ENCODE measurements at regions not wholly inside any gene's neighbourhood (a gene's known extent, or its start where the extent isn't known, plus 50 kb on each side); places are given as distances from the start of the nearest gene placed in this dataset.

DNA sequence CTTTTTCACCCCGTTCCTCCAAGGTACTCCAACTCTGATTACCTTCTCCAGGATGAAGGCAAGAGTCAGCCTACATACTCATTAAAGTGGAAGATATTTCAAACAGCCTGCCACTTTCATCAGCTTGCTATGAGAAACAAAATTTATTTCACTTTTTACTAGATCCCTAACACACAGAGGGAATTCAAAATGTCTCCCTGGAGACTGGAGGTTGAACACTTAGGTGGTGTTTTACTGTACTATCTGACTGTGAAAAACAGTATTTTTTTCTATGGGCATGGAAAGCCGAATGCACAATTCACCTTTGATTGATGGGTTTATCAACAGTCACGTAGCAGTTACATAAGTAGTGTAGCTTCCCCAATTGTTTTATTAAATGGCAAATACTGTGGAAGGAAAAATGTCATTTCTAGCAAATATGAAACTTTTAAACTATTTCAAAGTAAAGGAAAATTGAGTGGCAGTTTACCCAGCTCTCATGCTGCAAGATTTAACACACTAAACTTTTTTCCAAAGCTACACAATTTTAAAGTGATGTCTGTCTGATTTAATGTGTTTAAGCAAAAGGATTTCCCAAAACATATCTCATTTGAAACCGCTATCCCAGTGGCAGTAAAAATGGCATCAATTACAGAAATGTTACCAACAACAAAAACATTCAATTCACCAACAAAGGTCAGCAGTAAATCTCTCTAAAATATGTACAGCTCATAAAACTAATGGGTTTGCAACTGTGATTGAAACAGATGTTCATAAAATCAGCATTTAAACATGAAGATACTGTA lies 125.0 kb upstream of the TLE4 start:
- FAIRE-seq (no peak), DNase-seq (ENCODE audit: insufficient read length, low spot score) (no peak)
- TF ChIP-seq, protein P1, sequence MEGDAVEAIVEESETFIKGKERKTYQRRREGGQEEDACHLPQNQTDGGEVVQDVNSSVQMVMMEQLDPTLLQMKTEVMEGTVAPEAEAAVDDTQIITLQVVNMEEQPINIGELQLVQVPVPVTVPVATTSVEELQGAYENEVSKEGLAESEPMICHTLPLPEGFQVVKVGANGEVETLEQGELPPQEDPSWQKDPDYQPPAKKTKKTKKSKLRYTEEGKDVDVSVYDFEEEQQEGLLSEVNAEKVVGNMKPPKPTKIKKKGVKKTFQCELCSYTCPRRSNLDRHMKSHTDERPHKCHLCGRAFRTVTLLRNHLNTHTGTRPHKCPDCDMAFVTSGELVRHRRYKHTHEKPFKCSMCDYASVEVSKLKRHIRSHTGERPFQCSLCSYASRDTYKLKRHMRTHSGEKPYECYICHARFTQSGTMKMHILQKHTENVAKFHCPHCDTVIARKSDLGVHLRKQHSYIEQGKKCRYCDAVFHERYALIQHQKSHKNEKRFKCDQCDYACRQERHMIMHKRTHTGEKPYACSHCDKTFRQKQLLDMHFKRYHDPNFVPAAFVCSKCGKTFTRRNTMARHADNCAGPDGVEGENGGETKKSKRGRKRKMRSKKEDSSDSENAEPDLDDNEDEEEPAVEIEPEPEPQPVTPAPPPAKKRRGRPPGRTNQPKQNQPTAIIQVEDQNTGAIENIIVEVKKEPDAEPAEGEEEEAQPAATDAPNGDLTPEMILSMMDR (IDR thresholded peaks at IDR 0.05; ENCODE audit: insufficient read depth, missing control alignments): no peak

DNA sequence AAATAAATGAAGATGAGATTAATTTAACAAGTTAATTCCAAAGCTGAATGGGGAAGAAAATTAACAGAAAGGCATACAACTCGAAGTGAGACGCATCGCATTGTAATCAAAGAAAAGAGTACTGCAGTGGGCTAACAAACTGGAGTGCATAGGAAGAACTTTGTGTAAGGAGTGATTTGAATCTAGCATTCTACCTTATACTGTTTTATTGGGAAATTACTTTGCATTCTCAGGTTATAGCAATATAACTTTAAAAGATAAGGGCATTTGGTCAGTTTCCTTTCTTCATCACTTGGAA lies 124.5 kb upstream of the TLE4 start:
- FAIRE-seq: no peak
- DNase-seq (ENCODE audit: insufficient read length, low spot score): no peak
- TF ChIP-seq, protein P1 (IDR thresholded peaks at IDR 0.05; ENCODE audit: insufficient read depth, missing control alignments): no peak

DNA sequence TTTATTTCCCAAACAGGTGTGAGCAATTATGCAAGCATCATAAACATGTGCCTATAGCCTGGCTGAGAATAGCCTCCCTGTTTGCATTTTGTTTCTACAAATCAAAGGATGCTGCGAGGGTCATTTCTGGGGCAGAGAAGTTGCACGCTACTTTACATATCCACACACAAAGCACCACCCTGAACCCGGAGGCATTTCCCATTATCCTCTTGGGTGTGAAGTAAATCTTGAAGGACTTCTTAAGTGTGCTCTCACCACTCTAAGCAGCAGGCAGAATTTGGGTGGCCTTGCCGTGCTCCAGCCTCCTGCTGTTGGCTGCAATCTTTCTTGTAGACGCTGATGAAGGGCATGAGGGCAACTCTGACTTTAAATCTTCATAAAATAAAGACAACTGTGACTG lies 124.0 kb upstream of the TLE4 start:
- no peak for FAIRE-seq
- no peak for DNase-seq (ENCODE audit: insufficient read length, low spot score)
- TF ChIP-seq, protein P1 (IDR thresholded peaks at IDR 0.05; ENCODE audit: insufficient read depth, missing control alignments): no peak

DNA sequence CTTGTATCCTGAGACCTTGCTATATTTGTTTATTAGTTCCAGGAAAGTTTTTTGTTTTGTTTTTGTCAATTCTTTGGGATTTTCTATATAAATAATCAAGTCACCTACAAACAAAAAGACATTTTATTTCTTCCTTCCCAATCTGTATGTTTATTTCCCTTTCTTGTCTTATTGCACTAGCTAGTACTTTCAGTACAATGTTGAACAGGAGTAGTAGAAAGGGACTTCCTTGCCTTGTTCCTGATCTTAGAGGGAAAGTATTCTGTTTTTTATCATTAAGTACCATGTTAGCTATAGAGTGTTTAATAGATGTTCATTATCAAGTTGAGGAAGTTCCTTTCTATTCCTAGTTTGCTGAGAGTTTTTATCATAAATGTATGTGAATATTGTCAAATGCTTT lies 119.5 kb upstream of the TLE4 start:
- TF ChIP-seq, protein P1 (IDR thresholded peaks at IDR 0.05; ENCODE audit: insufficient read depth, missing control alignments): no peak
- DNase-seq (ENCODE audit: insufficient read length, low spot score): no peak
- no peak for FAIRE-seq

DNA sequence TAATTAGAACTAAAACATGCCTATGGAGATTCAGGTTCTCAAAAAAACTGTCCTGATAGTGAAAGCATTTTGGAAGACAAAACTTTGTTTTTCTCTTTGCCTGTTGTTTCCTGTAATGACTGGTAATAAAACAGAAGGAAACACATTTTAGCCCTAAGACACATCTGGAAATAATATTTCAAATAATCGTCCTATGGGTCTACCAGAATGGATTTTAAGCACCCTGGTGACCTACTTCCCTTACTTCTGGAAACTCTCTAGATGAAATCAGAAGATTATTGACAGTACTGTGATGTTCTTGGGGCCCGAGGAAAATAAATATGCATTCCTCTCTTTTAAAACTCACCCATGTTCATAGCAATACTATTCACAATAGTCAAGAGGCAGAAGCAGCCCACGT lies 110.1 kb upstream of the TLE4 start:
- no peak for FAIRE-seq
- TF ChIP-seq, protein P1 (IDR thresholded peaks at IDR 0.05; ENCODE audit: insufficient read depth, missing control alignments): no peak
- no peak for DNase-seq (ENCODE audit: insufficient read length, low spot score)

DNA sequence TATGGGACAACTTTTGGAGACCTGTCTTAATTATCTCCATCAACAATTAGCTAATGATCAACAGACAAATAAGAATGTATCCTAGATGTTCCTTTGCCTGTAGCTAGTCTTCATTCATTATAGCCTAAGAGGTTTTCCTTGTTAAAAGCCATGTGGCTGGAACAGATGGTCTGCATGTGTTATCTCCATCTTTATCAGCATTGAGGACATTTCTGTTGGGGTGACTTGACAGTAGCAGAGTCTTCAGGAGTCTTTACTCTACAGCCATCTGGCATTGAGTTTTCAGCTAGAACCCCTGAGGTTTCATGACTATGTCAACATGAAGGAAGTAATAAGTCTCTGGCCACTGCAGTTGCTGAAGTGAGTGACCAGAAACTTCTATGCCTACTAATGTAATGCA lies 106.6 kb upstream of the TLE4 start:
- TF ChIP-seq, protein P1 (IDR thresholded peaks at IDR 0.05; ENCODE audit: insufficient read depth, missing control alignments): no peak
- DNase-seq (ENCODE audit: insufficient read length, low spot score) (no peak), FAIRE-seq (no peak)

DNA sequence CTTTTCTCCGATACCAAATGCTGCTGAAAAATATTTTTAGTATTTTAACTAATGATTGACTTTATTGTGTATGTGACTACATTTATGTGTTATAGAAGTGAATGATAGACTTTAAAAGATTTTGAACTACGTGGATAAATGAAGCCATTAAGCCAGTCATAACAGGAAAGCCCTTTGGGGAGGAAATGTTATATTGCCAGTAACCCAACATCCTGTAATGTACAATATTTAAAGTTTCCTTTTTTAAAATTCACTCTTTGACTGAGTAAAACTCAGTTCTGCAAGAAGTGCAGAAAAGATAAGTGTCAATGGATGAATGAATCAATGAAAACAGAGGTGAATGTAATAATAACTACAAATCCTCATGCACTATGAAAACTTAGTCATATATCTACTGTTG lies 102.6 kb upstream of the TLE4 start:
- DNase-seq (ENCODE audit: insufficient read length, low spot score) (no peak), FAIRE-seq (no peak)
- TF ChIP-seq, protein P1 (IDR thresholded peaks at IDR 0.05; ENCODE audit: insufficient read depth, missing control alignments): no peak

Measured in D721Med (cell line).